Activated CD4-positive, alpha-beta T cell treated with anti-CD3 and anti-CD28 coated beads for 36 hours (primary cell): ENCODE measurements at regions not wholly inside any gene's neighbourhood (a gene's known extent, or its start where the extent isn't known, plus 50 kb on each side); places are given as distances from the start of the nearest gene placed in this dataset.
A peak's percentile ranks its signal among the peaks of the same experiment; 100 is the strongest.

ENCODE experiments used
- ATAC-seq: fragments of 200-7000 bp; cut with Tn5 transposase; one replicate; pipeline ENCODE4 v1.10.0; 2021; ENCODE audit warnings: mild to moderate bottlenecking, moderate library complexity
- CTCF ChIA-PET: fragments of 350-600 bp; sonication (Branson Sonifier 250); formaldehyde crosslinking; loops from one replicate; lab custom pipeline; 2021; ENCODE audit warnings: antibody characterized with exemption; lab: Charles Lee
- POLR2A ChIA-PET: fragments of 350-600 bp; sonication (Branson Sonifier 250); formaldehyde crosslinking; loops from one replicate; lab custom pipeline; 2021; ENCODE audit warnings: antibody characterized with exemption, inconsistent platforms; lab: Charles Lee
- DNase-seq: peaks from one replicate; pipeline ENCODE4 v3.0.0-alpha.2; 2020
- H3K27ac Mint-ChIP-seq: one replicate; pipeline ENCODE4 v1.8.0; 2021; ENCODE audit warnings: mixed read lengths
- H3K27me3 Mint-ChIP-seq: one replicate; pipeline ENCODE4 v1.8.0; 2021; ENCODE audit warnings: mixed read lengths
- H3K36me3 Mint-ChIP-seq: one replicate; pipeline ENCODE4 v1.8.0; 2021; ENCODE audit warnings: low read depth, mixed read lengths
- H3K4me1 Mint-ChIP-seq: one replicate; pipeline ENCODE4 v1.8.0; 2021; ENCODE audit warnings: mixed read lengths
- H3K4me3 Mint-ChIP-seq: one replicate; pipeline ENCODE4 v1.8.0; 2021; ENCODE audit warnings: mild to moderate bottlenecking, moderate library complexity, mixed read lengths
- H3K9me3 Mint-ChIP-seq: one replicate; pipeline ENCODE4 v1.8.0; 2021; ENCODE audit warnings: low read depth, mixed read lengths
- intact Hi-C, 2 experiments: fragments of 100-400 bp; cut with DNase I in 1 of 2; cut with micrococcal nuclease in 1 of 2; formaldehyde crosslinking; loops; one replicate each; pipeline versions ENCODE4 v1.14.2 to v1.15.1; 2022 to 2024; cut with DNase I, micrococcal nuclease

- no peak overlapping the region for H3K27ac Mint-ChIP-seq
- H3K36me3 Mint-ChIP-seq = no peaks in the 10 kb centered on the region
- CTCF ChIA-PET = no interaction called here
- DNase-seq (no peak), ATAC-seq (no peak)
- no peaks in the 10 kb centered on the region for H3K27me3 Mint-ChIP-seq
- POLR2A ChIA-PET = no interaction called here
- intact Hi-C loops = no loop called here
- no peaks in the 10 kb centered on the region for H3K9me3 Mint-ChIP-seq
- no peak overlapping the region for H3K4me3 Mint-ChIP-seq
- H3K4me1 Mint-ChIP-seq = no peaks in the 10 kb centered on the region
Observed at GRCh38 chr12:116415408-116416108, 138.1 kb upstream of the MED13L start.

GRCh38 chr12:116416166-116416565 is 138.7 kb upstream of the MED13L start:
- H3K4me1 Mint-ChIP-seq = no peaks in the 10 kb centered on the region
- no peak overlapping the region for H3K4me3 Mint-ChIP-seq
- H3K36me3 Mint-ChIP-seq = no peaks in the 10 kb centered on the region
- H3K9me3 Mint-ChIP-seq = no peaks in the 10 kb centered on the region
- intact Hi-C loops = no loop called here
- ChIA-PET CTCF (no interaction called here), POLR2A (no interaction called here)
- H3K27me3 Mint-ChIP-seq = no peaks in the 10 kb centered on the region
- ATAC-seq = no peak
- no peak for DNase-seq
- H3K27ac Mint-ChIP-seq = no peak overlapping the region

DNA sequence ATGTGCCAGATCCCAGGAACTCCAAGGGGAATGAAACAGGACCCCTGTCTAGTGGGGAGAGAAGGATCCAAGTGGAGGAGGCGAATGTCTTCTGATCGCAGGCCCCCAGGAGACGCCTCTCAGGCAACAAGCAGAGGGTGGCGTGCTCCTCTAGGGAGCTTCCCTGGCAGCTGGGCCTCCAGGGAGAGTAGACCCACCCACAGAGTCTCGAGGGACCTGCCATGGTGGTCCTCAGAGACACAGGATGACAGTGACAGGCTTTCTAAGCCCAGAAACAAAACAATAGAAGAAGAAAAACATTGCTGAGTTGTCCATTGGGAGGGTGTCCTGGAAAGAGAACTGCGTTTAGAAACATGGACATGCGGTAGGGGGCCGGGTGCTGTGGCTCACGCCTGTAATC is 140.6 kb upstream of the MAP1LC3B2 start:
- DNase-seq (no peak), ATAC-seq (no peak)
- no peaks in the 10 kb centered on the region for H3K4me1 Mint-ChIP-seq
- intact Hi-C loops = no loop called here
- CTCF ChIA-PET = no interaction called here
- H3K9me3 Mint-ChIP-seq = peaks cover 4% of the 10 kb centered on the region
- POLR2A ChIA-PET = no interaction called here
- no peak overlapping the region for H3K4me3 Mint-ChIP-seq
- no peak overlapping the region for H3K27ac Mint-ChIP-seq
- no peaks in the 10 kb centered on the region for H3K27me3 Mint-ChIP-seq
- no peaks in the 10 kb centered on the region for H3K36me3 Mint-ChIP-seq

DNA sequence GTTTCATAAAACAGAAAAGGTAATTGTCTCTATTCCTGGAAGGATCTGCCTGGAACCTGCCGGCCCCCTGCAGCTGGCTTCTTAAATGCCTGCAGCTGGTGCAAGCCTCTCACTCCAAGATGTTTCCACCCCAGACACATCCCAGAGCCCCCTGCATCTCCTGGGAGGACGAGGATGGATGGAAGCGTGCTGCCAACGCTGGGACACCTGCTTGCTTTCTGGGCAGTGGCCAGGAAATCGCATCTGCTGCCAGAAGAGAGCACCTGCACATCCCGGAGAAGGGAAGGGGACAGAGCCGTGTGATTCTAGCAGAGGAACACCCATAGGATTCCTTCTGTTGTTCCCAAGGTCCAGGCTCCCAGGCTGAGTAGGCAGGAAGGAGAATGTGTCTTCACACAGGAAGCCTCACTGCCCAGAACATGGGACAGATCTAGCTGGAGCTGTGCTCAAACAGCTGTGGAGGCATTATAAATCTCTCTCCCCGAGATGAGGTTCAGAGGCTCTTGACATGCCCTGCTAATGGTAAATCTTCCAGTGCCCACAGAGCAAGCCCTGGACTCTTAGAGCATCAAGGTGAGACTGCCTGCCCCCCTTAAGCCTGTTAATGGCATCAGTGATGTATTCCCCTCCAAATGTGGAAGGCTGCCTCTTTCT is 138.8 kb upstream of the MAP1LC3B2 start:
- intact Hi-C loops = no loop called here
- DNase-seq = no peak
- Mint-ChIP-seq H3K36me3 (no peaks in the 10 kb centered on the region), H3K27me3 (no peaks in the 10 kb centered on the region), H3K27ac (no peak overlapping the region), H3K4me1 (no peaks in the 10 kb centered on the region), H3K4me3 (no peak overlapping the region), H3K9me3 (peaks cover 4% of the 10 kb centered on the region)
- POLR2A ChIA-PET = no interaction called here
- CTCF ChIA-PET = no interaction called here
- no peak for ATAC-seq

- H3K4me3 Mint-ChIP-seq = no peak overlapping the region
- ChIA-PET CTCF (interaction anchor here (0.6 kb wide), 1 partner anchor 1137 kb away, joined by 4 read pairs; no protein-coding TSS in a partner anchor), POLR2A (no interaction called here)
- no peaks in the 10 kb centered on the region for H3K36me3 Mint-ChIP-seq
- peaks cover 4% of the 10 kb centered on the region for H3K9me3 Mint-ChIP-seq
- DNase-seq = peak; percentile 18
- no peak for ATAC-seq
- intact Hi-C loops = no loop called here
- no peaks in the 10 kb centered on the region for H3K4me1 Mint-ChIP-seq
- H3K27me3 Mint-ChIP-seq = no peaks in the 10 kb centered on the region
- no peak overlapping the region for H3K27ac Mint-ChIP-seq
Observed at GRCh38 chr12:116421785-116422538, 137.2 kb upstream of the MAP1LC3B2 start.

DNA sequence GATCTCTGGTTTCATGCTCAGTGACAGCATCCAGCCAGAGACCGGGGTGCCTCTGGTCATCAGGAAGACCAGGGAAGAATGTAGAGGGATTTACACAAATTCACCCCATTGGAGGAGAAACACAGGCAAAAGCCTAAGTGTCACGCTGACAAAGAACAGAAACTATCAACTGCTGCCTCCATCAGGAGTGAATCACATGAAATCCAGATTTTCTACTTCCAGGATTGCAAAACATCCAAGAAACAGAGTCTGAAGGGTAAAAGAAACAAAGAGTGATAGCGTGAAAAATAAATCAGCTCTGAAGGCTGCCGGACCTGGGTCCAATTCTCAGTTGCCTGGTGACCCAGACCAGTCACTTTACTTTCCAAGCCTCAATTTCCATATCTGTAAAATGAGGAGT is 136.1 kb upstream of the MAP1LC3B2 start:
- H3K27me3 Mint-ChIP-seq = no peaks in the 10 kb centered on the region

DNA sequence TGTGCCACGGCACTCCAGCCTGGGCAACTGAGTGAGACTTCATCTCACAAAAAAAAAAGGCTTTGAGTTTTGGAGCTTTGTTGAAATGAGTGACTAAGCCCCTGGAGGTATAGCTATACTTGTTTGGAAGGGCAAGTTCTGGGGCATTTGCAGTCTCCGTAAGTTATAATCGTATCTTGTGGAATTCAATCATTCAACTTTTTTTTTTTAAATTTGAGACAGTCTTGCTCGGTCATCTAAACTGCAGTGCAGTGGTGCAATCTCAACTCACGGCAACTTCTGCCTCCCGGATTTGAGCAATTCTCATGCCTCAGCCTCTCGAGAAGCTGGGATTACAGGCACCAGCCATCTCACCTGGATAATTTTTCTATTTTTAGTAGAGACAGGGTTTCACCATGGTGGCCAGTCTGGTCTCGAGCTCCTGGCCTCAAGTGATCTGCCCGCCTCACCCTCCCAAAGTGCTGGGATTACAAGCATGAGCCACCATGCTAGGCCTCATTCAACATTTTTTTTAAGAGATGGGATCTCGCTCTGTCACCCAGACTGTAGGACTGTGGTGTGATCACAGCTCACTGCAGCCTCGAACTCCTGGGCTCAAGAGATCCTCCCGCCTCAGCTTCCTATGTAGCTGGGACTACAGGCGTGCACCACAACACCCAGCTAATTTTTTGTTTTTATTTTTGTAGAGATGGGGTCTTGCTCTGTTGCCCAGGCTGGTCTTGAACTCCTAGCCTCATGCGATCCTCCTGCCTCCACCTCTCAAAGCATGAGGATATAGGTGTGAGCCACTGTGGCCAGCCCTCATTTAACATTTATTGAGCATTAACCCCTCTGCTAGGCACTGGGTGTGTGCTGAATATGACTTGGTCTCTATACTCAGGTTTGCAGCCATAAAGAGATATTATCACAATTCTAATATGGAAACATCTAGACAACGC is 133.7 kb upstream of the MAP1LC3B2 start:
- no peaks in the 10 kb centered on the region for H3K36me3 Mint-ChIP-seq
- no peak overlapping the region for H3K27ac Mint-ChIP-seq
- DNase-seq (no peak), ATAC-seq (no peak)
- ChIA-PET CTCF (no interaction called here), POLR2A (no interaction called here)
- intact Hi-C loops = no loop called here
- H3K4me1 Mint-ChIP-seq = no peaks in the 10 kb centered on the region
- H3K4me3 Mint-ChIP-seq = no peak overlapping the region
- H3K27me3 Mint-ChIP-seq = no peaks in the 10 kb centered on the region
- peaks cover 4% of the 10 kb centered on the region for H3K9me3 Mint-ChIP-seq

More for the DNA sequence above, 136.1 kb upstream of the MAP1LC3B2 start:
- POLR2A ChIA-PET = no interaction called here
- H3K4me3 Mint-ChIP-seq = no peak overlapping the region
- CTCF ChIA-PET = no interaction called here
- H3K27ac Mint-ChIP-seq = no peak overlapping the region
- no peak for ATAC-seq
- H3K4me1 Mint-ChIP-seq = no peaks in the 10 kb centered on the region
- no peak for DNase-seq
- intact Hi-C loops = no loop called here
- H3K36me3 Mint-ChIP-seq = no peaks in the 10 kb centered on the region
- H3K9me3 Mint-ChIP-seq = peaks cover 4% of the 10 kb centered on the region

GRCh38 chr12:116426391-116427136 is 132.6 kb upstream of the MAP1LC3B2 start:
- intact Hi-C loops = no loop called here
- H3K36me3 Mint-ChIP-seq = no peaks in the 10 kb centered on the region
- no peaks in the 10 kb centered on the region for H3K27me3 Mint-ChIP-seq
- no peak overlapping the region for H3K4me3 Mint-ChIP-seq
- DNase-seq = no peak
- peaks cover 4% of the 10 kb centered on the region for H3K9me3 Mint-ChIP-seq
- no peaks in the 10 kb centered on the region for H3K4me1 Mint-ChIP-seq
- CTCF ChIA-PET = no interaction called here
- POLR2A ChIA-PET = no interaction called here
- ATAC-seq = no peak
- H3K27ac Mint-ChIP-seq = no peak overlapping the region

GRCh38 chr12:116427200-116427930 is 131.8 kb upstream of the MAP1LC3B2 start:
- CTCF ChIA-PET = no interaction called here
- no peaks in the 10 kb centered on the region for H3K27me3 Mint-ChIP-seq
- intact Hi-C loops = no loop called here

DNA sequence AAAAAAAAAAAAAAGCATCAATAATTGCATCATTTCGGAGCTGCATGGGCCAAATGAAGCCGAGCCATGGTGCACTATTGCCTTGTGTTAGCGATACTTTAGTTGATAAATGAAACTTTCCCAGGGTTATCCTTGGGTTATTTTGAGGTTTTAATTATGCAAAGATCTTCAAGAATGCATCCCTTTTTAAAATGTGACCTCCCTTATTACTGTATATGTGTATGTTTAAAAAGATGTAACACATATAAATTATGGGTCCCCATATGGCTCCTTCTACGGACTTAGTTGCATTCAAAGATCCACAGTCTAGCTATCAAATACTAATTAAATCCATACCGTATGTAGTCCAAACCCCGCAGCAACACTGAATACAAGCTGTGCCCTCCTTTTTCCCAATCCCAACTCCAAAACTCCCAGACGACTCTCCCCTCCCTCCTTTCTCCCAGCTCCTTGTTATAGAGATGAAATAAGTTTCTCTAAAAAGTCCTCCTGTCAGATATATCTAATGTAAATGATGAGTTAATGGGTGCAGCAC is 129.3 kb upstream of the MAP1LC3B2 start:
- no peak for ATAC-seq

More at GRCh38 chr12:116427200-116427930, 131.8 kb upstream of the MAP1LC3B2 start:
- POLR2A ChIA-PET = interaction anchor here (0.6 kb wide), 1 partner anchor 1879 kb away, joined by 4 read pairs; no protein-coding TSS in a partner anchor
- H3K4me1 Mint-ChIP-seq = no peaks in the 10 kb centered on the region
- ATAC-seq = no peak
- no peak overlapping the region for H3K27ac Mint-ChIP-seq
- DNase-seq = no peak
- no peak overlapping the region for H3K4me3 Mint-ChIP-seq
- no peaks in the 10 kb centered on the region for H3K36me3 Mint-ChIP-seq
- H3K9me3 Mint-ChIP-seq = no peaks in the 10 kb centered on the region

More for the DNA sequence above, 129.3 kb upstream of the MAP1LC3B2 start:
- no peaks in the 10 kb centered on the region for H3K9me3 Mint-ChIP-seq
- no peaks in the 10 kb centered on the region for H3K36me3 Mint-ChIP-seq
- ChIA-PET CTCF (interaction anchor here (0.6 kb wide), 1 partner anchor 179 kb away, joined by 3 read pairs; no protein-coding TSS in a partner anchor), POLR2A (no interaction called here)
- no peak overlapping the region for H3K4me3 Mint-ChIP-seq
- no peak for DNase-seq
- no peaks in the 10 kb centered on the region for H3K27me3 Mint-ChIP-seq
- H3K27ac Mint-ChIP-seq = no peak overlapping the region
- intact Hi-C loops = no loop called here
- H3K4me1 Mint-ChIP-seq = peaks cover 5% of the 10 kb centered on the region
